HG03066 (cell line): ENCODE measurements at regions not wholly inside any gene's neighbourhood (a gene's known extent, or its start where the extent isn't known, plus 50 kb on each side); places are given as distances from the start of the nearest gene placed in this dataset.
A peak's percentile ranks its signal among the peaks of the same experiment; 100 is the strongest.

Source experiments
- ATAC-seq: cut with Tn5 transposase; IDR thresholded peaks from one replicate; pipeline ENCODE4 v1.9.1; 2021; ENCODE audit warnings: low read depth; ENCODE audit not compliant: unreplicated experiment

DNA sequence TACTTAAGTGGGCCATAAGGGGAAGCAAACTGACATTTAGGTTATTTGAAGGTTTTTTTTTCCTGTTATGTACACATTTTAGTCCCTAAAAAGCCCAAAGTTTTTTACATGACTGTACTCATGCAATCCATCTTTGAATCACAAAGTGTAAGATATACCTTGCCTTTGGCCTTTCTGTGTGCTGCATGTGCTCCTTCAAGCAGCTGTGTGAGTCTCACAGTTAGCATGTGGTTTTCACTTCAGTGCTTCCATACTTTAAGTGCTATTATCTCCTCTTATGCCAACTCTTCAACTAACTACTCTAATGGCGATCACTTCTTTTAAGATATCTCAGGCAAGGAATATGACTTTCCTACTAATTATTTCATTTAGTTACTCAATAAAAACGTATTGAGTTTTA, 597.1 kb upstream of the ACVR2A start:
- no peak for ATAC-seq

DNA sequence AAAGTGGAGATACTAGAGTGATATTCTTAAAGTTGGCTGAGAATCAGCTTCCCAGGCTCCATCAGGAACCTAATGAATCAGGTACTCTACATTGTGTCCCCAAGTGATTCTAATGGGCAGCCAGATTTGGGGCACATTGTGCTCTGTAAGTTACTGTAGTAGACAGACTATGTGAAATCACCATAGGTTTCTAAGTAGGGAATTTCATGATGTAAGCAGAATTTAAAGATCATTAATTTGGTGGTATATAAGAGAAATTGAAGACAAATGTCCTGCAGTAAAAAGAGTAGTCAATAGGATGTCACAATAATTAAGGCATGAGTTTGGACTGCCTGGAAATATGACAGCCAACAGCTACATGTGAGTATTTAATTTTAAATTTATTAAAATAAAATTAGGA, 602.4 kb upstream of the ACVR2A start:
- ATAC-seq: no peak

DNA sequence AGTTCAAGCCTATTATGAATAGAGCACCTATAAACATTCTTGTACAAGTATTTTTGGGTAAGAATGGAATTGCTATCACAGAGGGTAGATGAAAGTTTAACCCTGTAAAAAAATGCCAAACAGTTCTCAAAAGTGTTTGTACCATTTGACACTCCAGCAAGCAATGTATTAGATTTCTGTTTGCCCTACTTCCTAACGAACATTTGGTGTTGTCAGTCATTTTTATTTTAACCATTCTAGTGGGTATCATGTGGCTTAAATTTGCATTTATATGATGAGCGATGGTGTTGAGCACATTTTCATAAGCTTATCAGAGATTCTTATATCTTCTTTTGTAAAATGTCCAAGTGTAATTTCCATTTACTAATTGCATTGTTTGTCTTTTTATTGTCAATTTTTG, 608.2 kb upstream of the ACVR2A start:
- ATAC-seq: no peak

DNA sequence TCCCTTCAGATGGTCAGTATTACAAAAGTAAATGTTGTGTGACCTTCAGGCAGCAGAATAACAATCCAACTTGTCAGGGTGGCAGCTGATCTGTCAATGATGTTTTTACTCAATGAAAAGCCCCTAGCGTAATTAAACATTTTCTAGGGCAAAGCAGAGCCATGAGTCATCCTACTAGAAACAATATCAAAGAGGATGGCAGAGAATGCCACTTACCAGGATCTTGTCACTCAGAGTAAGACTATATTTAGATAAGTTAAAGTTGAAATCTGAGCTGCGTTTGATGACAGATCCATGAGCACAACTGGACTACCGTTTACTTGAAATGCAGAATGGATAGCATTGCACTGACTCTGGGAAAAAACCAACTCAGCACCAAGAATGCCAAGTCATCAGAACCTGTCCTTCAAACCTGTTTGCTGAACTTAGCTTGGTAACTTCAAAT, 612.6 kb upstream of the ACVR2A start:
- no peak for ATAC-seq

DNA sequence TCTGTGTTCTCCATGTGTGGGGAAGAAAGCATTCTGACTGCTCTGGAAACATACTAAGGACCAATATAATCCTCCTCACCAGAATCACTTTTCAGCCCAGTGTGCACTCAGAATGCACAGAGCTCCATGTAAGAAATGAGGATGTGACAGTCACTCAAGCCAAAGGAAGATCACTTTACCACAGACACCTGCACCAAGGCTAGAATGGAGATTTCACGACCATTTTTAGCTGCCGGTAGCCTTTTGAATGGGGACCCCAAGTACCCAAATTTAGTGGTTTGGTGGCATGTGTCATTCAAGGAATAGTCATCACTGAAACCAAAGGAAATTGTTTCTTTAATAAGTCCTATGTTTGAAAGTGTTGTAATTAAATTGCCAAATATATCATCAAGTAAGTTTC, 613.2 kb upstream of the ACVR2A start:
- no peak for ATAC-seq

DNA sequence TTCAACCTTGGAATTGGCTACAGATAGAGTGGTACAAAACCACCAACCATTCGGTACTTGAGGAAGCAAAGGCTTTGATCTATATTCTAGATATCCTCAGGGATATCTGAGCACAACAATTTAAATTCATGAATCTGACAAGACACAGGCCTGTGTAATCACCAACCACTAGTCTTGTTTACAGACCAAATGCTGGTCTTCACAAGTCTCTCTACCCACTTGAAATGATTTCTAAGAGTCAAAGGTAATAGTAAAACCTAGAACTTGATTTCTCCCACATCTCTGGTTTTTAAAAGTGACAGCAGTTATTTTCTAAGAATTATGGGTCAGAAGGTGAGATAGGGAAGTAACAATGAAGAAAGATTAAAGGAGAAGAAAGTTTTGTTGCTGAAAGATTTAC, 613.7 kb upstream of the ACVR2A start:
- ATAC-seq: no peak

DNA sequence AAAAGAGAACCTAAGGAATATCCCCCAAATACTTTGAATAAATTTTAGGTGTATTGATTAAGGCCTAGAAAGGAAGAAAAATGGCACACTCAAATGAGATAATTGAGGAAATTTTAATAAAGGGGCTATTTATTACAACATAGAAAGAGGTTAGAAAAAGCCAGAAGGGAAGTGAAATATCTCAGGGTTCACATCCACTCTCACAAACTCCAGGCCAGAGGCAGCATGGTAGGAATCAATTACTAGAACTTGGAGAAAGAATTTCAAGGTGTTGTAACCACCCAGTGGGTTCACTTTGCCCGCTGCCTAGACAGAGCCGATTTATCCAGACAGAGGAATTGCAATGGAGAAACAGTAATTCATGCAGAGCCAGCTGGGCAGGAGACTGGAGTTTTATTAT, 617.5 kb upstream of the ACVR2A start:
- ATAC-seq: no peak

DNA sequence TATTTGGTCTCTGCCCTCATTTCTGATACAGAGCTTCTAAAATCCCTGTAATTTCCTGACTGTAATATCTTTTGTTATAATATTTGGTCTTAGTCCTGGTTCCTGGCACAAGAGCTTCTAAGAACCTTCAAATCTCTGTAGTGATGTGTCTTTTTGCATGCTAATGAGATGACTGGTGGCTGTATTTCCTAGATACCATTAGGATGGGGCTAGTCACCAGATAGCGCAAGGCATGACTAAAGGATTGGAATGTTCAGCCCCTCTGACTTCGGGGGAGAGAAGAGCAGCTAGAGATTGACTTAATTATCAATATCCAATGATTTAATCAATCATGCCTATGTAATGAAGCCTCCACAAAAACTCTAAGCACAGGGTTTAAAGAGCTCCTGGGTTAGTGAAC, 620.8 kb upstream of the ACVR2A start:
- ATAC-seq: no peak

DNA sequence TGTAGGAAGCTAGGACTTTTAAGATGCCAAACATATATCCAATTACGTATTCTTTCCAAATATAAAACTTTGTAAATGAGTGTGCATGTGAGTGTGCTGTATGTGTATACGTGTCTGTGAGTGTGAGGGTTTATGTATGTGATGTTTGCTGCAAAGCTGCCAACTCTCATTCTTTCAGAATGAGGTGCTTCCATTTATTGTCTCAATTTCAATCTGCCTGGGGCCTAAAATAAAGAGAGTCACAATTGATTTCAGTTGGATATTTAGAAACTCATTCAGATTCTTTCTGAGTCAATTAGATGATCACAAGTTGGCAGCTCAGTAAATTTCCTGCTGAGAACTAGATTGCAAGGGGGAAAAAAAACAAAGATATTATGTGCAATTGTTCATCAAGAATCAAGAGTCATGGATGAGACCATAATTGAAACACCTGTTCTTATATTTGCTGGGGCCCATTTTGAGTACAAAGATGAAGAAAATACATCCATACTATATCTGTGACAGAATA, 621.2 kb upstream of the ACVR2A start:
- ATAC-seq: no peak

DNA sequence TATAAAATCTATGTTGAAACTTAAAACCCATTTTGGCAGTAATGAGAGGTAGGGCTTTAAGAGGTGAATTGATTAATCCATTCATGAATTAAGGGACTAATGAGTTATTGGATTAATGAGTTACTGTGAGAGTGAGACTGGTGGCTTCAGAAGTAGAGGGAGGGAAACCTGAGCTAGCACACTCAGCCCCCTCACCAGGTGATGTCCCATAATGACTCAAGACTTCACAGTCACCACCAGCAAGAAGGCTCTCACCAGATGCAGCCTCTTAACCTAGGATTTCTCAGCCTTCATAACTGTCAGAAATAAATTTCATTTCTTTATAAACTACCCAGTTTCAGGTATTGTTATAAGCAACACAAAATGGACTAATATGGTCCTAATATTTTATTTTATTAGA, 621.7 kb upstream of the ACVR2A start:
- ATAC-seq: no peak

DNA sequence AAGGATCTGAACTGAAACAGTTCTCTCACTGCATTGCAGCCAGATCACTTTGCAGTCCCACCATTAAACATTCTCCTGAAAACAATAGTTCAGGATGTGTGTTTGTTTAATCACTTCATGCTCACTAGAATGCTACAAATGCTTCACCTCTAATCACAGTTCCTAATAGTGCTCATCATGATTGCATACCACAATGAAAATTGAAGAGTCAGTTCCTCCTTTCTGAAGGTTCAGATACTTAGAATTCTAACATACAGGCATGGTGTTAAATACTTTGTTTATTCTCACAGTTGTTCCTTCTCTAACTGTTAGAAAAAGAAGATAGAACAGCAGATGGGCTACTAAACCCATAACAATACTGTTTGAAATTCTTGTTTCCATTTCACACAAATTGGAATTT, 622.3 kb upstream of the ACVR2A start:
- ATAC-seq: no peak

DNA sequence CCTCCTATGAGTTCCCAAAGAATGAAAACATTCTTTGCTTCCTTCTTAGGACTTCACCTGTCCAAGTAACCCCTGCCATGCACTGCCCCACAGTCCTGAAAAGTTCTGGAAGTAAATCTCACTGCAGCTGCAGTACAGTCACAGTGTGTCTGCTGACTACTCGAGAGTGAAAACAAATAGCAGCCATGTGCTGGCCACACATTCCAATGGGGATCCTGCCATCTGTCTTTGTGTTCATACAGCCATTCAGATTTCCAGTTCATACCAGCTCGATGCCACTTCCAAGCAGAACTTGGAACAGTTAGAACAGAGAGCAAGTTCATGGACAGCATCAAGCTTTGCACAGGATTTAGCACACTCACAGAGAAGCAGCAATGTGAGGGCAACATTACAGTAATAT, 629.9 kb upstream of the ACVR2A start:
- no peak for ATAC-seq

DNA sequence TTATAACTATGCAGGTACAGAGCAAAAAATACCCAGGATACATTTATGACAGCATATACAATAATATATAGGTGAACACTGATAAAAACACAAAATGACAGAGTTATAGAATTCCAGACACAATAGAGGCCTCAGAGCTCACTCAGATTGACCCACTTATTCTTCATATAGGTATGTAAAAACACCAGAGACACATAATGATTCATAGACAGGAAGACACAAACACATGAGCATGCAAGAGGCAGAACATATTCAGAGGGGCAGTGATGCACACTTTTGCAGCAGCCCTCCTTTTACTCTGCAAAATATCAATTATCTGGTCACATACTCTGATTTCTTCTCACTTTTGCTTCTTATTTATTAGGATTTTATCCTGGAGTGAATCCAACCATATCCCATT, 633.3 kb upstream of the ACVR2A start:
- no peak for ATAC-seq

DNA sequence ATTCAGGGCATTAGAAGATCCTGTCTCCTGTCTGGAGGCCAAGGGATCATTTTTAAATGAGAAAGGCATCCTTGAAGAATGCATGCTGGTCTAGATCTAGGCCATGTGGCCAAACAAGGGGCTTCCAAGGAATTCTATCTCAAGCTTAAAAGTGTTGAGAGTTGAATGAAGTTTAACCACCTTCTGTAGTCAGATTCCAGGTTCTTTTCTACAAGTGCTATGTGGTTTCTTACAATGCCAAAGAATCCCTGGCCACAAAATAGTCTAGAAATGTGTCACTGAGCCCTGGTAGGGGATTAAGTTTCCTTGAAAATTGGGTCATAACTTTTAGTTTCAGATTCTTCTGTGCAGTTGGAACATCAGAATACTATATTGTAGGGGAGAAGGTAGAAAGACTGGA, 640.7 kb upstream of the ACVR2A start:
- ATAC-seq: no peak

DNA sequence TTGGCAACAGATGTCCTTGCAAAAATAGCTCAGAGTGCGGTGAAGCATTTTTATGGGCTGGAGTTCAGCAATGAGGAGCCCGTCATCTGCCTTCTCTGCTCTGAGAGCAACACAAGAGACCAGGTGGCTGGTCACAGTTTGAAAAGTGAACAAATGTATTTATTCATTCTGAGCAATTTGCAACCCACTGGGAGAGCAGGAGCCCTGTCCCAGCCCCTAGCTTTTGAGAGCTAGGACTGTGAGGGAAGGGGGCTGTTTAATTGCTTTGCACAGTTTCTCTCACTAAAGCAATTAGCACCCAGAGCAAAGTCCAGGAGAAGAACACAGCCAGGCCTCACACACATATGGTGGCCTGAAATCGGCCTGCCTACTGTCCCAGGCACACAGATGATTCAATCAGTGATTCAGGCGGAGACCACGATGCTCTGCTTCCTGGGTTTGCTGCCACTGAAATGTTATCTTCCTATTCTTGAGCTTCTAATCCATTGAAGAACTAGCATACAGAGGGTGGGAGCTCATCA, 646.1 kb upstream of the ACVR2A start:
- ATAC-seq: no peak

DNA sequence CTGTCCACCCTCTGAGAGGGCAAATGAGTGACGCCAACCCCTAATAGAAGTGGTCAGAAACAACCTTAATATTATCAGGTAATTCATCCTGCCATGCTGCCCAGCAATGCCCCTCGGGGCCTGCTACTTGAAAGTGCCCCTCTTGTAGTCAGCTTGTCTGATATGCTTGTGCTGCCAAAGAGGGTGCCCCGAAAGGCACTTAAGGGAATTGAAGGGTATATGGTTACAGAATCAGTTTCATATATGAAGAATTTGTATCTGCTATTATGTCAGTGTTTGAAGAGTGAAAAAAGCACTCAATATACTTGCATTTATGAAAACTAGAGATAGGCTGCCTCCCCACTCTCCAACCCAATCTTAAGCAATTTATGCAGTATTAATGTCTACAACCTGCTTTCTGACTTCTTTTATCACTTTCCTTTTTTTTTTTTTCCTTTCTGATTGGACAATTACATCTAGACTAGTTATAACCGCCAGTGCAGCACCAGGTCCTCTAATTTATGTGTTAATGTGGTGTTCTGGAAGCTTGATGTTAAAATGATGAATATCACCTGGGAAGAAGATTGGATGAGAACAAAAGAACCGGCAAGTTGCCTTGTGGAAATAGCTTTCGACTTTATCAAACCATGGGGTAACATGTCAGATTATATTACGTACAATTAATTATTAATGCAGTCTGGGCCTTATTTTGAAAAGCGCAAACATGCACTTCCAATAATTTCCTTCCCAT, 646.9 kb upstream of the ACVR2A start:
- ATAC-seq: no peak

DNA sequence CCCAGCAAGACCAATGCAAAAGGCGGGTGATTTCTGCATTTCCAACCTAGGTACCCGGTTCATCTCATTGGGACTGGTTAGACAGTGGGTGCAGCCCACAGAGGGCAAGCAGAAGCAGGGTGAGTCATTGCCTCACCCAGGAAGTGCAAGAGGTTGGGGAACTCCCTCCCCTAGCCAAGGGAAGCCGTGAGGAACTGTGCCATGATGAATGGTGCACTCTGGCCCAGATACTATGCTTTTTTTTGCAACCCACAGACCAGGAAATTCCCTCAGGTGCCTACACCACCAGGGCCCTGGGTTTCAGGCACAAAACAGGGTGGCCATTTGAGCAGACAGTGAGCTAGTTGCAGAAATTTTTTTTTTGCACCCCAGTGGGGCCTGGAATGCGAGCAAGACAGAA, 662.6 kb upstream of the ACVR2A start:
- ATAC-seq: no peak

DNA sequence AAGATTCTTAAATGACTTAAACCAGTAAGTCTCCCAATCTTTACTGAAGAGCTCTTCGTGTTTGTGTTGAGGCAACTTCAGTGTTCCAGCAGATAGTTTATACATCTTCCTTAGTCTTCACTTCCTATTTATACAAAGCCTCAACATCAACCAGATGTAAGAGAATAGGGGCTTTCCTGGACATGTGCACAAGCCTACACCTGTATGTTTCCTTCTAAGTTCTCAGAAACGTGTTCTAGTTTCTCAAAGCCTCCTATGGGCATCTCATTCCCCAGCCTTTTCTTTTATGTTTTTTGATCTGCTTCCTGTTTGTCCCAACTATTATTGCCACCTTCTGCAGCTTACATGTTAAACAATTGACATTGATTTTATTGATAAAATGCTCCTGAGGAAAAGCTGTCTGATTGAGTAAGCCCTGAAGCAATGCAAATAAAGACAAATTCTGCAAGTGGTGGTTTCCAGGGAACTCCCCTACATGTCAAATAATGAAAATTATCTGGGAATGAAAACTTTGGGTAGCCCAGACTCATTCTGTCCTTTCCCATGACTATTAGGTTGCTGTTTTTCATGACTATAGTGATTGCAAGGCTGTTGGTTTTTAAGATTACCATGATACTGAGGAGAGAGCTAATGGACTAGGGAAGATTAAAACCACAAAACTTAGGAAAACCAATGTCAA, 663.3 kb upstream of the ACVR2A start:
- peak; percentile 41 for ATAC-seq

DNA sequence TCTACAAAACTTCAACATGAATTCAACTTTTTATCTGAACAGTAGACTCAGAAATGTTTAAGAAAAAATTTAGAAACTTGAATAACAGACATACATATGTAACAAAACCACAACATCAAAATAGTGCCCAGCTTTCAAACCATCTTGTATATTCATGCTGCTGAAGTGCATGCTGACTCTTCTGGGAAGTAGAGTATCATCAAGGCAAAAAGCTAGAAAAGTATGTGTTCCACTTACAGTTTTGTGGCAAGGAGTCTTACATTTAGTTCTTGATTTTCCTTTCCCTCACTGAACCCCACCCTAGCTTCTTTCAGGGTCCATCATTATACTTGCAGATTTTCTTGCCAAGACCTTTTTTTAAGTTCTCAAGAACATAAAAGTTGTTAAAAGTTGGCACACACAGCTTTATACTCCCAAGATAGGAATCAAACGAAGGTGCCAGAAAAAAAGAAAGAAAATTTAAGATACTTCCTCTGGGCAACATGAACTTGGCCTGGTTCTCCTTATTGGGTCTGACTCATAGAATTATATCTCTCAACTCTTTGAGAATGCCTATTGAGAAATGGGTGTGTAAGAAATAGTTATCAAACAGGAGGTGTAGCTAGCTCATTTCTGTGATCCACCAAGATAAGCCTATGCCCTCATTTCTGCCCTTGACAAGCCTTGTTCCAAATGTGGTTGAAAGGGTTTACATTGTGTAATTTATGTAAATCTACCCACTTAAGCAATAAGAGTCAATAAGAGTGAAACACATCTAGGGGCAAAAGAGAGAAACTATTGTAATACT, 667.6 kb upstream of the ACVR2A start:
- no peak for ATAC-seq

DNA sequence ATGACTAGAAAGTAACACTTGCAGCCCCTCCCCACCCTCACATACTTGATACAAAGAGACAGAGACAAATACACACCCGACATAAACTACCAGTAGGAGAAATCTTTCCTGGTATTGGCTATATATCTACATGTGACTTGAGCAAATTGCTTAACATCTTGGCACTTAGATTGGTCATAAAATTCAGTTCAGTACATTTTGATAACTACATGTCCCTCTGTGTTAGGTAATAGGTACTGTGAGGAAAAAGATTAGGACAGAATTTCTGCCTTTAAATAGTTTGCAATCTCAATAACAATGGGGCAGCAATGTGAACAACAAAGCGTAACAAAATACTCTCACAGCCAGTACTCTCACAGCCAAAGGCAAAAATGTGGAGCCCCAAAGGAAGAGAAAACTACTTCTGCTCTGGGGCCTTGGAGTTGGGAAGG, 670.0 kb upstream of the ACVR2A start:
- no peak for ATAC-seq

DNA sequence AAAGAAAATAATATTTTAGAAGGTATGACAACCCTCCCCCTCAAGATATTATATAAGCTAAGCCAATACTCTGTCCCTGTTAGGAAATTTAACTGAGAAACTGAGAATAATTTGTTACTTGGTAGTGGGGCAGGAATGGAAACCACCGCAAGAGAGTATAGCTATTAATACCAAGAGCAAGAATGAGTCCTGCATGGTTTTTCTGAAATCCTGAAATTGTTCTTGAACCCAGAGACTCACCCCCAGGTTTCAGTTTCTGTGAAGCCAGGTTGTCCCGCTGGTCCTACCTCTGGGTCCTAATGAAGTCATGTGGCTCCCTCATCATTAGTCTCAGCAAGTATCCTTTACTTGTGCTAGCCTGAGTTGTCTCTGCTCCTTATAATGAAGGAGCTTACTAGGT, 671.0 kb upstream of the ACVR2A start:
- no peak for ATAC-seq
